ENCODE measurements at regions not wholly inside any gene's neighbourhood (a gene's known extent, or its start where the extent isn't known, plus 50 kb on each side); places are given as distances from the start of the nearest gene placed in this dataset.

GRCh38 chr13:89432997-89433396, 1761.8 kb downstream of the SLITRK5 start:
- TF ChIP-seq CTCF (IDR thresholded peaks at IDR 0.05) (no peak), POLR2A (IDR thresholded peaks at IDR 0.05) (no peak), POLR2AphosphoS5 (IDR thresholded peaks at IDR 0.05) (no peak)
